NCI-H2196 treated with DMSO at 0.1 percent for 48 hours (cell line): ENCODE measurements at regions not wholly inside any gene's neighbourhood (a gene's known extent, or its start where the extent isn't known, plus 50 kb on each side); places are given as distances from the start of the nearest gene placed in this dataset.
"Not testable (repeated sequence)": the region's sequence is repeated elsewhere in the genome, so short reads cannot be mapped to it uniquely, and the experiment has no call there.

Experiments
- DNase-seq: peaks from one replicate; lab custom pipeline; 2025; ENCODE audit not compliant: unreplicated experiment; lab: John Stamatoyannopoulos, UW

- DNase-seq, result no peak
Measured at GRCh38 chr4:138588501-138588900, 346.4 kb upstream of the SLC7A11 start.

- DNase-seq, result no peak
Measured at GRCh38 chr4:138579146-138579545, 337.0 kb upstream of the SLC7A11 start.

GRCh38 chr4:138577826-138578225 lies 335.7 kb upstream of the SLC7A11 start:
- DNase-seq, result not testable (repeated sequence)

- DNase-seq, result no peak
Measured at GRCh38 chr4:138577145-138577544, 335.0 kb upstream of the SLC7A11 start.

- no peak for DNase-seq
Measured at GRCh38 chr4:138576684-138577083, 334.5 kb upstream of the SLC7A11 start.

GRCh38 chr4:138573246-138573645 lies 331.1 kb upstream of the SLC7A11 start:
- DNase-seq, result no peak

GRCh38 chr4:138572007-138572406 lies 329.9 kb upstream of the SLC7A11 start:
- no peak for DNase-seq

GRCh38 chr4:138567696-138568095 lies 325.5 kb upstream of the SLC7A11 start:
- no peak for DNase-seq

- no peak for DNase-seq
Measured at GRCh38 chr4:138565576-138565975, 323.4 kb upstream of the SLC7A11 start.

GRCh38 chr4:138562544-138562991 lies 320.4 kb upstream of the SLC7A11 start:
- no peak for DNase-seq

GRCh38 chr4:138561906-138562305 lies 319.8 kb upstream of the SLC7A11 start:
- DNase-seq, result no peak

GRCh38 chr4:138561276-138561880 lies 319.2 kb upstream of the SLC7A11 start:
- DNase-seq, result no peak

GRCh38 chr4:138560448-138560847 lies 318.3 kb upstream of the SLC7A11 start:
- DNase-seq, result no peak

GRCh38 chr4:138558886-138559285 lies 316.7 kb upstream of the SLC7A11 start:
- DNase-seq, result no peak

- no peak for DNase-seq
Measured at GRCh38 chr4:138555584-138555983, 313.4 kb upstream of the SLC7A11 start.

GRCh38 chr4:138555108-138555507 lies 313.0 kb upstream of the SLC7A11 start:
- no peak for DNase-seq

GRCh38 chr4:138553001-138553845 lies 311.1 kb upstream of the SLC7A11 start:
- DNase-seq, result no peak

- DNase-seq, result no peak
Measured at GRCh38 chr4:138542191-138542776, 300.1 kb upstream of the SLC7A11 start.

GRCh38 chr4:138540056-138540800 lies 298.1 kb upstream of the SLC7A11 start:
- DNase-seq, result no peak

- DNase-seq, result no peak
Measured at GRCh38 chr4:138538743-138539142, 296.6 kb upstream of the SLC7A11 start.

GRCh38 chr4:138537731-138538490 lies 295.8 kb upstream of the SLC7A11 start:
- no peak for DNase-seq
